MCF 10A (cell line): ENCODE measurements at regions not wholly inside any gene's neighbourhood (a gene's known extent, or its start where the extent isn't known, plus 50 kb on each side); places are given as distances from the start of the nearest gene placed in this dataset.

Source experiments
- BruUV-seq: library from RNA; stranded (reverse); fragments of 400-500 nt; replicated peaks from 2 replicates; lab custom pipeline; 2021; lab: Mats Ljungman, UMichigan
- CTCF ChIA-PET: fragments of 300-600 bp; sonication (Branson Sonifier 250); formaldehyde crosslinking; extraction: SDS; loops from one replicate; lab custom pipeline; 2021; ENCODE audit warnings: antibody characterized with exemption, inconsistent platforms; lab: Yijun Ruan, JAX
- POLR2A ChIA-PET: fragments of 300-600, 350-650 bp; sonication (Branson Sonifier 250); formaldehyde crosslinking; extraction: SDS; loops from one replicate; lab custom pipeline; 2020; ENCODE audit warnings: antibody characterized with exemption, inconsistent platforms; lab: Yijun Ruan, JAX
- DNase-seq: peaks from one replicate; pipeline ENCODE4 v3.0.0-alpha.2; 2018; ENCODE audit not compliant: unreplicated experiment
- H3K27ac Mint-ChIP-seq: one replicate; pipeline ENCODE4 v1.8.0; 2022; ENCODE audit warnings: mild to moderate bottlenecking, low read depth, mixed read lengths; ENCODE audit not compliant: unreplicated experiment
- H3K27me3 Mint-ChIP-seq: one replicate; pipeline ENCODE4 v1.8.0; 2022; ENCODE audit warnings: mixed read lengths; ENCODE audit not compliant: insufficient read depth, unreplicated experiment
- H3K36me3 Mint-ChIP-seq: one replicate; pipeline ENCODE4 v1.8.0; 2022; ENCODE audit warnings: mild to moderate bottlenecking, moderate library complexity, mixed read lengths; ENCODE audit not compliant: insufficient read depth, unreplicated experiment
- H3K4me1 Mint-ChIP-seq: one replicate; pipeline ENCODE4 v1.8.0; 2022; ENCODE audit warnings: mixed read lengths; ENCODE audit not compliant: insufficient read depth, unreplicated experiment
- H3K4me3 Mint-ChIP-seq: one replicate; pipeline ENCODE4 v1.8.0; 2022; ENCODE audit warnings: mild to moderate bottlenecking, moderate library complexity, mixed read lengths; ENCODE audit not compliant: unreplicated experiment
- H3K9me3 Mint-ChIP-seq: one replicate; pipeline ENCODE4 v1.8.0; 2022; ENCODE audit warnings: mixed read lengths; ENCODE audit not compliant: unreplicated experiment
- intact Hi-C: fragments of 100-400 bp; cut with micrococcal nuclease; formaldehyde crosslinking; loops from 2 replicates; pipeline ENCODE4 v1.14.1; 2022
- TF ChIP-seq, protein P1 (sequence below): fragments of 200-600 bp; IDR thresholded peaks from one replicate; pipeline ENCODE4 v1.8.0; 2022; ENCODE audit warnings: antibody characterized with exemption, mild to moderate bottlenecking; ENCODE audit not compliant: unreplicated experiment

GRCh38 chr7:114859477-114859876 lies 62.4 kb upstream of the MDFIC start:
- H3K27ac Mint-ChIP-seq = no peak overlapping the region
- H3K4me1 Mint-ChIP-seq = no peaks in the 10 kb centered on the region
- peaks cover 6% of the 10 kb centered on the region for H3K36me3 Mint-ChIP-seq
- H3K4me3 Mint-ChIP-seq = no peak overlapping the region
- TF ChIP-seq, protein P1, sequence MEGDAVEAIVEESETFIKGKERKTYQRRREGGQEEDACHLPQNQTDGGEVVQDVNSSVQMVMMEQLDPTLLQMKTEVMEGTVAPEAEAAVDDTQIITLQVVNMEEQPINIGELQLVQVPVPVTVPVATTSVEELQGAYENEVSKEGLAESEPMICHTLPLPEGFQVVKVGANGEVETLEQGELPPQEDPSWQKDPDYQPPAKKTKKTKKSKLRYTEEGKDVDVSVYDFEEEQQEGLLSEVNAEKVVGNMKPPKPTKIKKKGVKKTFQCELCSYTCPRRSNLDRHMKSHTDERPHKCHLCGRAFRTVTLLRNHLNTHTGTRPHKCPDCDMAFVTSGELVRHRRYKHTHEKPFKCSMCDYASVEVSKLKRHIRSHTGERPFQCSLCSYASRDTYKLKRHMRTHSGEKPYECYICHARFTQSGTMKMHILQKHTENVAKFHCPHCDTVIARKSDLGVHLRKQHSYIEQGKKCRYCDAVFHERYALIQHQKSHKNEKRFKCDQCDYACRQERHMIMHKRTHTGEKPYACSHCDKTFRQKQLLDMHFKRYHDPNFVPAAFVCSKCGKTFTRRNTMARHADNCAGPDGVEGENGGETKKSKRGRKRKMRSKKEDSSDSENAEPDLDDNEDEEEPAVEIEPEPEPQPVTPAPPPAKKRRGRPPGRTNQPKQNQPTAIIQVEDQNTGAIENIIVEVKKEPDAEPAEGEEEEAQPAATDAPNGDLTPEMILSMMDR = no peak
- DNase-seq = no peak
- H3K9me3 Mint-ChIP-seq = no peaks in the 10 kb centered on the region
- ChIA-PET CTCF (no interaction called here), POLR2A (no interaction called here)
- no TSS peak for BruUV-seq
- no peaks in the 10 kb centered on the region for H3K27me3 Mint-ChIP-seq
- intact Hi-C loops = no loop called here

DNA sequence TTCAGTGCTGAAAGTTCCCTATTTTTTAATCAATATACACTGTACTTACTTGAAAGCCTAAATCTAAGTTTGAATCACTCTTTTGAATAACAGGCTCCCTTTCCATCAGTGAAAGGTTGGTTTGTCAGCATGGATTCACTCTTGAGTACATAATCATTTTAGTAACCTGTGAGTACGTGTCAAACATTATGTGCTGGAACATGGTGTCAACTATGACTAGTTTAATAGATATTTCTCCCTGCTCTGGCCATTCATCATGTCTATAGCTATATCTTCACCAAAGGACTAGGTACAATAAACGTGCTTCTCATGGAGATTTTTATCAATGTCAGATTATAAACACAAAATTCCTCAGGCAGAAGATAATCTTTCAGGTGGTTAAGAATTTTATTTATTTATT lies 61.7 kb upstream of the MDFIC start:
- TF ChIP-seq, protein P1 = no peak
- no TSS peak for BruUV-seq
- Mint-ChIP-seq H3K36me3 (peaks cover 6% of the 10 kb centered on the region), H3K4me3 (no peak overlapping the region), H3K27ac (no peak overlapping the region), H3K4me1 (no peaks in the 10 kb centered on the region), H3K27me3 (no peaks in the 10 kb centered on the region), H3K9me3 (no peaks in the 10 kb centered on the region)
- ChIA-PET POLR2A (no interaction called here), CTCF (interaction anchor here (0.6 kb wide), 1 partner anchor 11 kb away, joined by 3 read pairs; no protein-coding TSS in a partner anchor)
- intact Hi-C loops = loop anchor here (10.0 kb wide), 2 partner anchors 495 to 845 kb away; no protein-coding TSS in a partner anchor
- no peak for DNase-seq

DNA sequence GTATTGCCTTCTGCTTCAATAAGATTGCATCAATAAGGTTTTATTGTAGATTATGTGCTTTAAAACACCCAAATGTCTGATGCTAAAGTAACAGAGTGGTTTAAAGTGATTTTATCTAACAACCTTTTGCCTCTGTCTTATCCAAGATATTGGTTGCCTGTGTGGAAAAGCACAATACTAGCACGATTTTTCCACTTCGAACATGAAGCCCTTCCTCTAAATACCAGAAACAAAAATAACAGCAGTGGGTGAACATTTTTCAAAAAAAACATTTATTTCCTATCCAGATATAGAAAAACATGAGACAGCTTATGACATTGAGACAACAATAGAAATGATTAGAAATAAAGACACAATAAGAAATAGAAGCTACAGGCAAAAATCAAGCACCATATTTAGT lies 59.5 kb upstream of the MDFIC start:
- Mint-ChIP-seq H3K4me1 (no peaks in the 10 kb centered on the region), H3K4me3 (no peak overlapping the region), H3K27ac (no peak overlapping the region), H3K27me3 (no peaks in the 10 kb centered on the region), H3K36me3 (peaks cover 6% of the 10 kb centered on the region), H3K9me3 (no peaks in the 10 kb centered on the region)
- CTCF ChIA-PET = no interaction called here
- no TSS peak for BruUV-seq
- TF ChIP-seq, protein P1 = no peak
- intact Hi-C loops = loop anchor here (10.0 kb wide), 2 partner anchors 492 to 842 kb away; no protein-coding TSS in a partner anchor
- DNase-seq = no peak
- POLR2A ChIA-PET = no interaction called here

DNA sequence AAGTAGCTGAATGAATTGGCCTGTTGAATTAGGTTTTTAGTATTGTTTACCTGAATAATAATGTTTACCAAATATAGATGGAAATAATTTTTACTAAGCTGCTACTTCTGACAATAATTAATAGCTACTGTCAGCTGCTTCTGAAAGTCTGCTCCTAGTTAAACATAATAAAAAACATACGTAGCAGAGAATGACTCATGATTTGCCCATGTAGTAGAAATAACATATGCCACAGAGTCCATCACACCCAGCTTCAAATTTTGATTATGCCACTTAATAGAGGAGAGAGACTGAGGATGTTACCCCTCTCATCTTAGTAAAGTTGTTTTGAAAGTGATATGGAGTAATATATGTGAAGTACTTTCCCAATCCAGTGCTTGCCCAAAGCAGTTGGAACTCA lies 57.6 kb upstream of the MDFIC start:
- peaks cover 6% of the 10 kb centered on the region for H3K36me3 Mint-ChIP-seq
- H3K9me3 Mint-ChIP-seq = no peaks in the 10 kb centered on the region
- DNase-seq = no peak
- no peaks in the 10 kb centered on the region for H3K4me1 Mint-ChIP-seq
- no peak overlapping the region for H3K27ac Mint-ChIP-seq
- POLR2A ChIA-PET = no interaction called here
- no TSS peak for BruUV-seq
- TF ChIP-seq, protein P1 = no peak
- intact Hi-C loops = loop anchor here (2.0 to 10.0 kb wide), 4 partner anchors 75 to 841 kb away; no protein-coding TSS in a partner anchor
- no peak overlapping the region for H3K4me3 Mint-ChIP-seq
- H3K27me3 Mint-ChIP-seq = no peaks in the 10 kb centered on the region
- CTCF ChIA-PET = interaction anchor here (0.6 to 3.4 kb wide), 14 partner anchors 11 to 1045 kb away, joined by 3 to 27 read pairs (median 4); no protein-coding TSS in a partner anchor
